Keratinocyte (primary cell): ENCODE measurements at regions not wholly inside any gene's neighbourhood (a gene's known extent, or its start where the extent isn't known, plus 50 kb on each side); places are given as distances from the start of the nearest gene placed in this dataset.

Experiments used
- DNase-seq: peaks from one replicate; pipeline ENCODE4 v3.0.0-alpha.2; 2011; ENCODE audit warnings: low read depth, missing footprints, low spot score
- FAIRE-seq: peaks from 2 replicates; lab custom pipeline; 2011; peaks lifted over from hg19 to GRCh38; lab: Jason Lieb, UNC
- H2AFZ ChIP-seq: 2 replicates; pipeline ENCODE4 v1.6.0; 2012; ENCODE audit warnings: low read length, control low read depth, inconsistent platforms; ENCODE audit not compliant: control insufficient read depth
- H3K27ac ChIP-seq: 2 replicates; pipeline ENCODE4 v1.5.1; 2011; ENCODE audit warnings: low read length; ENCODE audit not compliant: control insufficient read depth, insufficient read depth
- H3K27me3 ChIP-seq: 3 replicates; pipeline ENCODE4 v1.6.0; 2011; ENCODE audit warnings: low read length; ENCODE audit not compliant: control insufficient read depth, insufficient read depth; ENCODE audit errors: extremely low read depth
- H3K36me3 ChIP-seq, 2 experiments: 2 replicates in 1 of 2; 3 replicates in 1 of 2; pipeline ENCODE4 v1.5.1; 2011; ENCODE audit warnings: low read length in 2 of 2, mild to moderate bottlenecking in 1 of 2; ENCODE audit not compliant: control insufficient read depth in 2 of 2, insufficient read depth in 2 of 2; ENCODE audit errors: extremely low read depth in 1 of 2
- H3K4me1 ChIP-seq: 3 replicates; pipeline ENCODE4 v1.5.1; 2011; ENCODE audit warnings: low read length; ENCODE audit not compliant: control insufficient read depth, insufficient read depth; ENCODE audit errors: extremely low read depth
- H3K4me2 ChIP-seq: 3 replicates; pipeline ENCODE4 v1.6.0; 2011; ENCODE audit warnings: low read depth, low read length; ENCODE audit not compliant: control insufficient read depth, insufficient read depth; ENCODE audit errors: extremely low read depth
- H3K4me3 ChIP-seq, 3 experiments: fragments of 200-600 bp in 1 of 3; sonication (generic) in 1 of 3; 2 replicates in 2 of 3; 3 replicates in 1 of 3; pipeline ENCODE4 v1.5.1; 2011 to 2016; ENCODE audit warnings: low read length in 3 of 3, mild to moderate bottlenecking in 3 of 3, control low read depth in 2 of 3, inconsistent platforms in 1 of 3, low read depth in 1 of 3, mixed read lengths in 1 of 3, mixed run types in 1 of 3, moderate library complexity in 1 of 3; ENCODE audit not compliant: control insufficient read depth in 2 of 3, insufficient read depth in 2 of 3; ENCODE audit errors: extremely low read depth in 1 of 3
- H3K79me2 ChIP-seq: 2 replicates; pipeline ENCODE4 v1.6.0; 2012; ENCODE audit warnings: low read length; ENCODE audit not compliant: control insufficient read depth, insufficient read depth
- H3K9ac ChIP-seq: 3 replicates; pipeline ENCODE4 v1.6.0; 2011; ENCODE audit warnings: low read length; ENCODE audit not compliant: control insufficient read depth, insufficient read depth; ENCODE audit errors: extremely low read depth
- H3K9me1 ChIP-seq: 3 replicates; pipeline ENCODE4 v1.6.0; 2011; ENCODE audit warnings: low read length; ENCODE audit not compliant: control insufficient read depth, insufficient read depth; ENCODE audit errors: extremely low read depth
- H3K9me3 ChIP-seq: 2 replicates; pipeline ENCODE4 v1.5.1; 2012; ENCODE audit warnings: low read depth, low read length; ENCODE audit not compliant: control insufficient read depth
- H4K20me1 ChIP-seq: 3 replicates; pipeline ENCODE4 v1.6.0; 2011; ENCODE audit warnings: low read length; ENCODE audit not compliant: control insufficient read depth, insufficient read depth; ENCODE audit errors: extremely low read depth
- CTCF ChIP-seq, 3 experiments: IDR thresholded peaks in 1 of 3; conservative IDR thresholded peaks in 1 of 3; optimal IDR thresholded peaks in 1 of 3; 2 replicates in 2 of 3; 3 replicates in 1 of 3; pipeline versions ENCODE3 to v1.5.1; 2011; ENCODE audit warnings: low read length in 3 of 3, mild to moderate bottlenecking in 3 of 3, moderate library complexity in 2 of 3, control low read depth in 1 of 3, inconsistent platforms in 1 of 3; ENCODE audit not compliant: insufficient read depth in 2 of 3; ENCODE audit errors: extremely low read depth in 1 of 3
- EZH2 ChIP-seq: IDR thresholded peaks from one replicate; pipeline ENCODE4 v1.6.1; 2012; ENCODE audit warnings: inconsistent platforms, mild to moderate bottlenecking, low read length, moderate library complexity
- dilution Hi-C: fragments of 300-500 bp; cut with MboI; formaldehyde crosslinking; loops from one replicate; pipeline ENCODE4 v1.7.0; 2020; ENCODE audit warnings: low sequenced_read_pairs; ENCODE audit not compliant: extremely low pct_ligation_motif_present

- Histone ChIP-seq H3K9ac (peak overlapping the region; percentile 20), H3K9me3 (no peaks in the 10 kb centered on the region), H3K4me2 (peak overlapping the region; percentile 54), H3K36me3 (no peaks in the 10 kb centered on the region), H3K4me1 (peaks cover 38% of the 10 kb centered on the region), H2AFZ (peak overlapping the region; percentile 1), H3K79me2 (no peaks in the 10 kb centered on the region), H3K27me3 (no peaks in the 10 kb centered on the region), H3K9me1 (no peaks in the 10 kb centered on the region), H3K4me3 (peak overlapping the region in 1 of 3 experiments; percentile 30), H4K20me1 (no peaks in the 10 kb centered on the region), H3K27ac (peak overlapping the region; percentile 71)
- DNase-seq = no peak
- dilution Hi-C loops = no loop called here
- no peak for TF ChIP-seq CTCF (optimal IDR thresholded peaks at IDR 0.05 in 1 of 3, IDR thresholded peaks at IDR 0.05 in 1 of 3, conservative IDR thresholded peaks at IDR 0.05 in 1 of 3; ENCODE audit: extremely low read depth in 1 of 3, insufficient read depth in 2 of 3, low read length in 3 of 3)
- peak; percentile 20 for FAIRE-seq
These were observed 84.8 kb upstream of the RND3 start for GRCh38 chr2:150572194-150572766.

- DNase-seq = no peak
- dilution Hi-C loops = no loop called here
- no peaks in the 10 kb centered on the region for H3K9me1 ChIP-seq
These were observed 83.7 kb upstream of the RND3 start for GRCh38 chr2:150571121-150571520.

More at GRCh38 chr2:150571121-150571520, 83.7 kb upstream of the RND3 start:
- Histone ChIP-seq H3K27ac (peak overlapping the region; percentile 53), H4K20me1 (no peaks in the 10 kb centered on the region), H3K27me3 (no peaks in the 10 kb centered on the region), H3K4me1 (peaks cover 38% of the 10 kb centered on the region), H3K4me3 (peak overlapping the region in 1 of 3 experiments; percentile 30), H3K9me3 (no peaks in the 10 kb centered on the region), H3K36me3 (no peaks in the 10 kb centered on the region), H3K9ac (no peak overlapping the region), H3K79me2 (no peaks in the 10 kb centered on the region), H3K4me2 (peak overlapping the region; percentile 28), H2AFZ (no peak overlapping the region)
- TF ChIP-seq EZH2 = no peak
- TF ChIP-seq CTCF (optimal IDR thresholded peaks at IDR 0.05 in 1 of 3, IDR thresholded peaks at IDR 0.05 in 1 of 3, conservative IDR thresholded peaks at IDR 0.05 in 1 of 3; ENCODE audit: extremely low read depth in 1 of 3, insufficient read depth in 2 of 3, low read length in 3 of 3) = no peak
- no peak for FAIRE-seq
